GM23338 (cell line): ENCODE measurements at regions not wholly inside any gene's neighbourhood (a gene's known extent, or its start where the extent isn't known, plus 50 kb on each side); places are given as distances from the start of the nearest gene placed in this dataset.
A peak's percentile ranks its signal among the peaks of the same experiment; 100 is the strongest.

ENCODE experiments used
- ATAC-seq: fragments of 200-7000 bp; cut with Tn5 transposase; 3 replicates; pipeline ENCODE4 v1.9.1; 2020
- DNase-seq: peaks from one replicate; pipeline ENCODE4 v3.0.0-alpha.2; 2015; ENCODE audit warnings: low spot score
- H2AFZ ChIP-seq: fragments of 200-600 bp; sonication (generic); 2 replicates; pipeline ENCODE4 v1.8.0; 2016; ENCODE audit warnings: antibody characterized with exemption, mild to moderate bottlenecking, moderate library complexity
- H3F3A ChIP-seq: fragments of 200-600 bp; sonication (generic); replicated peaks from 2 replicates; pipeline ENCODE4 v1.8.0; 2017; ENCODE audit warnings: antibody characterized with exemption, mixed run types, low read depth
- H3K27ac ChIP-seq: fragments of 200-600 bp; sonication (generic); 2 replicates; pipeline ENCODE4 v1.6.1; 2016; ENCODE audit warnings: low read depth
- H3K27me3 ChIP-seq: fragments of 200-600 bp; sonication (generic); 2 replicates; pipeline ENCODE4 v1.8.0; 2016; ENCODE audit warnings: mild to moderate bottlenecking, mixed run types, moderate library complexity; ENCODE audit not compliant: insufficient read depth
- H3K36me3 ChIP-seq: fragments of 200-600 bp; sonication (generic); 2 replicates; pipeline ENCODE4 v1.8.0; 2016; ENCODE audit warnings: mild to moderate bottlenecking; ENCODE audit not compliant: insufficient read depth
- H3K4me1 ChIP-seq: fragments of 200-600 bp; sonication (generic); 2 replicates; pipeline ENCODE4 v1.8.0; 2016; ENCODE audit warnings: mild to moderate bottlenecking, moderate library complexity; ENCODE audit not compliant: insufficient read depth
- H3K4me2 ChIP-seq: fragments of 200-600 bp; sonication (generic); 2 replicates; pipeline ENCODE4 v1.7.1; 2017; ENCODE audit warnings: mixed run types
- H3K4me3 ChIP-seq: fragments of 200-600 bp; sonication (generic); 2 replicates; pipeline ENCODE4 v1.6.1; 2016; ENCODE audit warnings: mixed run types
- H3K79me2 ChIP-seq: fragments of 200-600 bp; sonication (generic); replicated peaks from 2 replicates; pipeline ENCODE4 v1.8.0; 2017; ENCODE audit warnings: mild to moderate bottlenecking; ENCODE audit not compliant: insufficient read depth
- H3K9me2 ChIP-seq: fragments of 200-600 bp; sonication (generic); 2 replicates; pipeline ENCODE4 v1.8.0; 2017; ENCODE audit not compliant: insufficient read depth
- H4K20me1 ChIP-seq: fragments of 200-600 bp; sonication (generic); replicated peaks from 2 replicates; pipeline ENCODE4 v1.8.0; 2017; ENCODE audit warnings: mild to moderate bottlenecking; ENCODE audit not compliant: insufficient read depth
- H3K27ac Mint-ChIP-seq: 2 replicates; pipeline ENCODE4 v1.8.0; 2020; ENCODE audit warnings: inconsistent platforms, mild to moderate bottlenecking, moderate library complexity, mixed read lengths
- H3K27me3 Mint-ChIP-seq: 3 replicates; pipeline ENCODE4 v1.8.0; 2022; ENCODE audit warnings: low read depth, mild to moderate bottlenecking, moderate library complexity, mixed read lengths, inconsistent platforms; ENCODE audit not compliant: insufficient read depth, poor library complexity
- H3K36me3 Mint-ChIP-seq: 3 replicates; pipeline ENCODE4 v1.8.0; 2021; ENCODE audit warnings: low read depth, mild to moderate bottlenecking, inconsistent platforms, moderate library complexity, mixed read lengths
- H3K4me1 Mint-ChIP-seq: 3 replicates; pipeline ENCODE4 v1.8.0; 2020; ENCODE audit warnings: mild to moderate bottlenecking, inconsistent platforms, mixed read lengths
- H3K4me3 Mint-ChIP-seq: 3 replicates; pipeline ENCODE4 v1.8.0; 2021; ENCODE audit warnings: moderate library complexity, mild to moderate bottlenecking, inconsistent platforms, mixed read lengths
- H3K9me3 Mint-ChIP-seq: 3 replicates; pipeline ENCODE4 v1.8.0; 2020; ENCODE audit warnings: moderate library complexity, mild to moderate bottlenecking, inconsistent platforms, mixed read lengths
- CREB1 ChIP-seq: fragments of 250-450 bp; sonication (Bioruptor Pico); IDR thresholded peaks from 2 replicates; pipeline ENCODE4 v1.5.0; 2020; ENCODE audit warnings: low read depth, mild to moderate bottlenecking, moderate library complexity
- ETS1 ChIP-seq: IDR thresholded peaks from 2 replicates; pipeline ENCODE4 v1.6.1; 2016; ENCODE audit warnings: antibody characterized with exemption
- EZH2 ChIP-seq: fragments of 200-600 bp; sonication (generic); IDR thresholded peaks from one replicate; pipeline ENCODE4 v1.8.0; 2017; ENCODE audit warnings: antibody characterized with exemption, mild to moderate bottlenecking, low read depth; ENCODE audit not compliant: unreplicated experiment
- JUNB ChIP-seq: IDR thresholded peaks from one replicate; pipeline ENCODE4 v1.6.1; 2016; ENCODE audit warnings: antibody characterized with exemption; ENCODE audit not compliant: unreplicated experiment
- POLR2AphosphoS5 ChIP-seq: IDR thresholded peaks from 2 replicates; pipeline ENCODE4 v1.6.1; 2016; ENCODE audit warnings: antibody characterized with exemption, low read depth
- REST ChIP-seq: IDR thresholded peaks from one replicate; pipeline ENCODE4 v1.6.1; 2018; ENCODE audit warnings: antibody characterized with exemption; ENCODE audit not compliant: unreplicated experiment
- STAT1 ChIP-seq: IDR thresholded peaks from one replicate; pipeline ENCODE4 v1.6.1; 2016; ENCODE audit warnings: antibody characterized with exemption; ENCODE audit not compliant: unreplicated experiment
- ZNF331 ChIP-seq: fragments of 250-450 bp; sonication (Bioruptor Pico); IDR thresholded peaks from 2 replicates; pipeline ENCODE4 v1.5.0; 2020; ENCODE audit warnings: low read depth, mild to moderate bottlenecking, moderate library complexity
- TF ChIP-seq, protein P1 (sequence below), 2 experiments: fragments of 200-600 bp in 1 of 2; sonication (generic) in 1 of 2; conservative IDR thresholded peaks; 2 replicates each; pipeline versions ENCODE4 v1.5.1 to v1.6.1; 2016 to 2017; ENCODE audit warnings: antibody characterized with exemption in 2 of 2, low read depth in 2 of 2, mild to moderate bottlenecking in 2 of 2, moderate library complexity in 1 of 2
- TF ChIP-seq, protein P2 (sequence below): fragments of 250-450 bp; sonication (Bioruptor Pico); IDR thresholded peaks from 2 replicates; pipeline ENCODE4 v1.5.0; 2020; ENCODE audit warnings: mild to moderate bottlenecking, moderate library complexity

DNA sequence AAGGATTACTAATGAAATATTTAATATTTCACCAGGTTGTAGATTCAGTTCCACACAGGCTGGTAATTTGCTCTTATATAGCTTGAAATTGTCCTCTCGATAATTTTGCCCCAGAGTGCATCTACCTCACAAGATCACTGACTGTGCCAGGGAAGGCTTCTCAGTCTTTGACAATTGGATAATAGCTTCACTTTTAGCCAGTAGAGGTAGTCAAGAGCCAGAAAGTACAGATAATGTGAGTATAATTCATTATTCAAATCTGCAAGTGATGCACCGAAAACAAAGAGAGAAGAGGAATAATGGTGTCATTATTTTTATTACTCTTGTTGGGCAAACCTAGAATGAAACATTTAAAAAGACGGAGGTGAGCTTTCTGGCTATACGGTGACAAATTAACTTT, 292.8 kb downstream of the EN1 start:
- Mint-ChIP-seq H3K9me3 (no peaks in the 10 kb centered on the region), H3K36me3 (no peaks in the 10 kb centered on the region), H3K27ac (no peak overlapping the region), H3K4me1 (no peaks in the 10 kb centered on the region; the same call in 2 of the 3 replicates), H3K4me3 (no peak overlapping the region), H3K27me3 (peaks cover 2% of the 10 kb centered on the region)
- TF ChIP-seq, protein P1, sequence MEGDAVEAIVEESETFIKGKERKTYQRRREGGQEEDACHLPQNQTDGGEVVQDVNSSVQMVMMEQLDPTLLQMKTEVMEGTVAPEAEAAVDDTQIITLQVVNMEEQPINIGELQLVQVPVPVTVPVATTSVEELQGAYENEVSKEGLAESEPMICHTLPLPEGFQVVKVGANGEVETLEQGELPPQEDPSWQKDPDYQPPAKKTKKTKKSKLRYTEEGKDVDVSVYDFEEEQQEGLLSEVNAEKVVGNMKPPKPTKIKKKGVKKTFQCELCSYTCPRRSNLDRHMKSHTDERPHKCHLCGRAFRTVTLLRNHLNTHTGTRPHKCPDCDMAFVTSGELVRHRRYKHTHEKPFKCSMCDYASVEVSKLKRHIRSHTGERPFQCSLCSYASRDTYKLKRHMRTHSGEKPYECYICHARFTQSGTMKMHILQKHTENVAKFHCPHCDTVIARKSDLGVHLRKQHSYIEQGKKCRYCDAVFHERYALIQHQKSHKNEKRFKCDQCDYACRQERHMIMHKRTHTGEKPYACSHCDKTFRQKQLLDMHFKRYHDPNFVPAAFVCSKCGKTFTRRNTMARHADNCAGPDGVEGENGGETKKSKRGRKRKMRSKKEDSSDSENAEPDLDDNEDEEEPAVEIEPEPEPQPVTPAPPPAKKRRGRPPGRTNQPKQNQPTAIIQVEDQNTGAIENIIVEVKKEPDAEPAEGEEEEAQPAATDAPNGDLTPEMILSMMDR (conservative IDR thresholded peaks at IDR 0.05; ENCODE audit: low read depth in 2 of 2), result peak; percentile 23 to 30; a peak in 1 of 4 replicates
- no peak for TF ChIP-seq STAT1
- no peaks in the 10 kb centered on the region for H3K27me3 ChIP-seq
- DNase-seq (no peak), ATAC-seq (no peak)
- no peaks in the 10 kb centered on the region for H4K20me1 ChIP-seq
- no peaks in the 10 kb centered on the region for H3F3A ChIP-seq
- no peak overlapping the region for H2AFZ ChIP-seq
- no peaks in the 10 kb centered on the region for H3K4me1 ChIP-seq
- no peaks in the 10 kb centered on the region for H3K79me2 ChIP-seq
- peaks cover 27% of the 10 kb centered on the region for H3K9me2 ChIP-seq
- no peak overlapping the region for H3K4me2 ChIP-seq
- H3K36me3 ChIP-seq, result no peaks in the 10 kb centered on the region
- no peak overlapping the region for H3K4me3 ChIP-seq
- no peak overlapping the region for H3K27ac ChIP-seq

GRCh38 chr2:118549503-118549902, 297.9 kb downstream of the EN1 start:
- no peaks in the 10 kb centered on the region for H3K79me2 ChIP-seq
- ATAC-seq, result no peak
- H3K9me2 ChIP-seq, result peaks cover 24% of the 10 kb centered on the region
- H3K4me1 Mint-ChIP-seq, result peaks cover 6% of the 10 kb centered on the region
- H3K27ac Mint-ChIP-seq, result no peak overlapping the region
- peaks cover 7% of the 10 kb centered on the region for H3K36me3 Mint-ChIP-seq
- no peaks in the 10 kb centered on the region for H4K20me1 ChIP-seq
- no peak overlapping the region for H2AFZ ChIP-seq
- no peaks in the 10 kb centered on the region for H3K36me3 ChIP-seq
- DNase-seq, result no peak
- H3K9me3 Mint-ChIP-seq, result peaks cover 7% of the 10 kb centered on the region
- H3K4me3 Mint-ChIP-seq, result no peak overlapping the region
- no peaks in the 10 kb centered on the region for H3F3A ChIP-seq
- no peaks in the 10 kb centered on the region for H3K27me3 ChIP-seq
- H3K27me3 Mint-ChIP-seq, result peaks cover 3% of the 10 kb centered on the region
- H3K4me2 ChIP-seq, result no peak overlapping the region
- H3K4me3 ChIP-seq, result no peak overlapping the region
- H3K4me1 ChIP-seq, result no peaks in the 10 kb centered on the region
- no peak overlapping the region for H3K27ac ChIP-seq
- TF ChIP-seq ETS1, result no peak
- TF ChIP-seq, protein P2, sequence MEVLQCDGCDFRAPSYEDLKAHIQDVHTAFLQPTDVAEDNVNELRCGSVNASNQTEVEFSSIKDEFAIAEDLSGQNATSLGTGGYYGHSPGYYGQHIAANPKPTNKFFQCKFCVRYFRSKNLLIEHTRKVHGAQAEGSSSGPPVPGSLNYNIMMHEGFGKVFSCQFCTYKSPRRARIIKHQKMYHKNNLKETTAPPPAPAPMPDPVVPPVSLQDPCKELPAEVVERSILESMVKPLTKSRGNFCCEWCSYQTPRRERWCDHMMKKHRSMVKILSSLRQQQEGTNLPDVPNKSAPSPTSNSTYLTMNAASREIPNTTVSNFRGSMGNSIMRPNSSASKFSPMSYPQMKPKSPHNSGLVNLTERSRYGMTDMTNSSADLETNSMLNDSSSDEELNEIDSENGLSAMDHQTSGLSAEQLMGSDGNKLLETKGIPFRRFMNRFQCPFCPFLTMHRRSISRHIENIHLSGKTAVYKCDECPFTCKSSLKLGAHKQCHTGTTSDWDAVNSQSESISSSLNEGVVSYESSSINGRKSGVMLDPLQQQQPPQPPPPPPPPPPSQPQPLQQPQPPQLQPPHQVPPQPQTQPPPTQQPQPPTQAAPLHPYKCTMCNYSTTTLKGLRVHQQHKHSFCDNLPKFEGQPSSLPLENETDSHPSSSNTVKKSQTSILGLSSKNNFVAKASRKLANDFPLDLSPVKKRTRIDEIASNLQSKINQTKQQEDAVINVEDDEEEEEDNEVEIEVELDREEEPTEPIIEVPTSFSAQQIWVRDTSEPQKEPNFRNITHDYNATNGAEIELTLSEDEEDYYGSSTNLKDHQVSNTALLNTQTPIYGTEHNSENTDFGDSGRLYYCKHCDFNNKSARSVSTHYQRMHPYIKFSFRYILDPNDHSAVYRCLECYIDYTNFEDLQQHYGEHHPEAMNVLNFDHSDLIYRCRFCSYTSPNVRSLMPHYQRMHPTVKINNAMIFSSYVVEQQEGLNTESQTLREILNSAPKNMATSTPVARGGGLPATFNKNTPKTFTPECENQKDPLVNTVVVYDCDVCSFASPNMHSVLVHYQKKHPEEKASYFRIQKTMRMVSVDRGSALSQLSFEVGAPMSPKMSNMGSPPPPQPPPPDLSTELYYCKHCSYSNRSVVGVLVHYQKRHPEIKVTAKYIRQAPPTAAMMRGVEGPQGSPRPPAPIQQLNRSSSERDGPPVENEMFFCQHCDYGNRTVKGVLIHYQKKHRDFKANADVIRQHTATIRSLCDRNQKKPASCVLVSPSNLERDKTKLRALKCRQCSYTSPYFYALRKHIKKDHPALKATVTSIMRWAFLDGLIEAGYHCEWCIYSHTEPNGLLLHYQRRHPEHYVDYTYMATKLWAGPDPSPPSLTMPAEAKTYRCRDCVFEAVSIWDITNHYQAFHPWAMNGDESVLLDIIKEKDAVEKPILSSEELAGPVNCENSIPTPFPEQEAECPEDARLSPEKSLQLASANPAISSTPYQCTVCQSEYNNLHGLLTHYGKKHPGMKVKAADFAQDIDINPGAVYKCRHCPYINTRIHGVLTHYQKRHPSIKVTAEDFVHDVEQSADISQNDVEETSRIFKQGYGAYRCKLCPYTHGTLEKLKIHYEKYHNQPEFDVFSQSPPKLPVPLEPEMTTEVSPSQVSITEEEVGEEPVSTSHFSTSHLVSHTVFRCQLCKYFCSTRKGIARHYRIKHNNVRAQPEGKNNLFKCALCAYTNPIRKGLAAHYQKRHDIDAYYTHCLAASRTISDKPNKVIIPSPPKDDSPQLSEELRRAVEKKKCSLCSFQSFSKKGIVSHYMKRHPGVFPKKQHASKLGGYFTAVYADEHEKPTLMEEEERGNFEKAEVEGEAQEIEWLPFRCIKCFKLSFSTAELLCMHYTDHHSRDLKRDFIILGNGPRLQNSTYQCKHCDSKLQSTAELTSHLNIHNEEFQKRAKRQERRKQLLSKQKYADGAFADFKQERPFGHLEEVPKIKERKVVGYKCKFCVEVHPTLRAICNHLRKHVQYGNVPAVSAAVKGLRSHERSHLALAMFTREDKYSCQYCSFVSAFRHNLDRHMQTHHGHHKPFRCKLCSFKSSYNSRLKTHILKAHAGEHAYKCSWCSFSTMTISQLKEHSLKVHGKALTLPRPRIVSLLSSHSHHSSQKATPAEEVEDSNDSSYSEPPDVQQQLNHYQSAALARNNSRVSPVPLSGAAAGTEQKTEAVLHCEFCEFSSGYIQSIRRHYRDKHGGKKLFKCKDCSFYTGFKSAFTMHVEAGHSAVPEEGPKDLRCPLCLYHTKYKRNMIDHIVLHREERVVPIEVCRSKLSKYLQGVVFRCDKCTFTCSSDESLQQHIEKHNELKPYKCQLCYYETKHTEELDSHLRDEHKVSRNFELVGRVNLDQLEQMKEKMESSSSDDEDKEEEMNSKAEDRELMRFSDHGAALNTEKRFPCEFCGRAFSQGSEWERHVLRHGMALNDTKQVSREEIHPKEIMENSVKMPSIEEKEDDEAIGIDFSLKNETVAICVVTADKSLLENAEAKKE, result no peak
- no peak for TF ChIP-seq REST
- TF ChIP-seq POLR2AphosphoS5, result no peak
- TF ChIP-seq EZH2, result no peak
- TF ChIP-seq JUNB, result no peak
- no peak for TF ChIP-seq STAT1
- TF ChIP-seq CREB1 (CRISPR knock-in tag), result no peak
- TF ChIP-seq ZNF331 (CRISPR knock-in tag), result no peak
